ENCODE measurements at regions not wholly inside any gene's neighbourhood (a gene's known extent, or its start where the extent isn't known, plus 50 kb on each side); places are given as distances from the start of the nearest gene placed in this dataset.
A peak's percentile ranks its signal among the peaks of the same experiment; 100 is the strongest.

DNA sequence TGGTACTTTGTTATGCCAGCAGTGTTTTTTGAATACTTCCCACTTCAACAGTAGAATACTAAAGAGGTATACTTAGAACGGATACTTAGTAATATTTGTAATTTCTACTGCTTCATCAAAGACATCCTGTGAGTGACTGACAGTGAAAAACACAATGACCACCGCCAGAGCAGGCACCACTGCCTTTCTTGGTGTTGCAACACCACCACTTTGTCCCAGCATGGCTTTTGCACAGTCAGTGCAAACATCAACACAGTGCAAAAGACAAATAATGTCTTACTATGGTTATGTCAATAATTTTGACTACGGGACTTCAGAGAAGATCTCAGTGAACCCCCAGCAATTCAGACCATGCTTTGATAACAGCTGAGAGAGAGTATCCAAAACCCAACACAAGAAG, 220.5 kb downstream of the RBM26 start (continued):
- no peak for TF ChIP-seq HMGA1 (CRISPR knock-in tag; conservative IDR thresholded peaks at IDR 0.05)
- no peak for TF ChIP-seq ATM (IDR thresholded peaks at IDR 0.05; ENCODE audit: borderline replicate concordance)
- TF ChIP-seq, protein P1, sequence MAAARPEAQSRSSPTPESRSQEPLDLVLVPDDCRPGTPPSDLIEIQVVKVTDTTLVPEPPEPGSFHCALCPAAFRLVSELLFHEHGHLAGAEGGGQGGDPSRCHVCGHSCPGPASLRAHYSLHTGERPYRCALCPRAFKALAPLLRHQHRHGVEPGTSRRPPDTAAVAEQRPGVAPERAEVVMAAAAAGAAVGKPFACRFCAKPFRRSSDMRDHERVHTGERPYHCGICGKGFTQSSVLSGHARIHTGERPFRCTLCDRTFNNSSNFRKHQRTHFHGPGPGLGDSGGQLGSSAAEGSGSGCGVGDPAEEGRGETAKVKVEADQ (CRISPR knock-in tag; IDR thresholded peaks at IDR 0.05; ENCODE audit: borderline replicate concordance) = no peak
- TF ChIP-seq, protein P2, sequence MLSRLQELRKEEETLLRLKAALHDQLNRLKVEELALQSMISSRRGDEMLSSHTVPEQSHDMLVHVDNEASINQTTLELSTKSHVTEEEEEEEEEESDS (CRISPR knock-in tag; IDR thresholded peaks at IDR 0.05; ENCODE audit: borderline replicate concordance) = no peak
- TF ChIP-seq HMG20B (CRISPR knock-in tag; conservative IDR thresholded peaks at IDR 0.05) = no peak
- TF ChIP-seq PRPF4 (IDR thresholded peaks at IDR 0.05; ENCODE audit: low read depth, low read length, poor library complexity, severe bottlenecking) = no peak
- peak; percentile 39 to 53; a peak in 3 of 4 replicates for TF ChIP-seq MAFK (conservative IDR thresholded peaks at IDR 0.05 in 1 of 2, IDR thresholded peaks at IDR 0.05 in 1 of 2; ENCODE audit: low read length in 2 of 2)
- TF ChIP-seq ZNF772 (CRISPR knock-in tag; IDR thresholded peaks at IDR 0.05) = no peak
- TF ChIP-seq, protein P3, sequence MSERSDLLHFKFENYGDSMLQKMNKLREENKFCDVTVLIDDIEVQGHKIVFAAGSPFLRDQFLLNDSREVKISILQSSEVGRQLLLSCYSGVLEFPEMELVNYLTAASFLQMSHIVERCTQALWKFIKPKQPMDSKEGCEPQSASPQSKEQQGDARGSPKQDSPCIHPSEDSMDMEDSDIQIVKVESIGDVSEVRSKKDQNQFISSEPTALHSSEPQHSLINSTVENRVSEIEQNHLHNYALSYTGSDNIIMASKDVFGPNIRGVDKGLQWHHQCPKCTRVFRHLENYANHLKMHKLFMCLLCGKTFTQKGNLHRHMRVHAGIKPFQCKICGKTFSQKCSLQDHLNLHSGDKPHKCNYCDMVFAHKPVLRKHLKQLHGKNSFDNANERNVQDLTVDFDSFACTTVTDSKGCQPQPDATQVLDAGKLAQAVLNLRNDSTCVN (CRISPR knock-in tag; IDR thresholded peaks at IDR 0.05; ENCODE audit: borderline replicate concordance) = no peak
- peak; percentile 62; the same call in 1 of the 2 replicates for TF ChIP-seq ZSCAN9 (CRISPR knock-in tag; IDR thresholded peaks at IDR 0.05; ENCODE audit: borderline replicate concordance)
- TF ChIP-seq CEBPB (IDR thresholded peaks at IDR 0.05; ENCODE audit: borderline replicate concordance, low read depth, low read length) = peak; percentile 99
- peak; percentile 60 for TF ChIP-seq THAP11 (CRISPR knock-in tag; IDR thresholded peaks at IDR 0.05)
- no peak for TF ChIP-seq ZNF660 (CRISPR knock-in tag; IDR thresholded peaks at IDR 0.05; ENCODE audit: borderline replicate concordance, low read depth)
- TF ChIP-seq ZBTB7B (CRISPR knock-in tag; IDR thresholded peaks at IDR 0.05) = no peak; the same call in 1 of the 2 replicates
- no peak for TF ChIP-seq ZNF180 (CRISPR knock-in tag; IDR thresholded peaks at IDR 0.05; ENCODE audit: borderline replicate concordance, low read depth)
- TF ChIP-seq ZNF550 (CRISPR knock-in tag; IDR thresholded peaks at IDR 0.05; ENCODE audit: borderline replicate concordance) = no peak
- no peak for TF ChIP-seq ZNF530 (CRISPR knock-in tag; IDR thresholded peaks at IDR 0.05; ENCODE audit: low read depth)
- TF ChIP-seq, protein P4, sequence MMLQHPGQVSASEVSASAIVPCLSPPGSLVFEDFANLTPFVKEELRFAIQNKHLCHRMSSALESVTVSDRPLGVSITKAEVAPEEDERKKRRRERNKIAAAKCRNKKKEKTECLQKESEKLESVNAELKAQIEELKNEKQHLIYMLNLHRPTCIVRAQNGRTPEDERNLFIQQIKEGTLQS (CRISPR knock-in tag; IDR thresholded peaks at IDR 0.05) = no peak
- TF ChIP-seq PRMT3 (CRISPR knock-in tag; IDR thresholded peaks at IDR 0.05; ENCODE audit: borderline replicate concordance, low read depth) = no peak
- TF ChIP-seq TBL1XR1 (IDR thresholded peaks at IDR 0.05; ENCODE audit: borderline replicate concordance, low read length, partially characterized antibody) = no peak
- TF ChIP-seq GABPB1 (CRISPR knock-in tag; IDR thresholded peaks at IDR 0.05) = no peak
